HG02763 (cell line): ENCODE measurements at regions not wholly inside any gene's neighbourhood (a gene's known extent, or its start where the extent isn't known, plus 50 kb on each side); places are given as distances from the start of the nearest gene placed in this dataset.

Experiments
- ATAC-seq: cut with Tn5 transposase; IDR thresholded peaks from one replicate; pipeline ENCODE4 v1.9.1; 2021; ENCODE audit warnings: mild to moderate bottlenecking, moderate library complexity; ENCODE audit not compliant: unreplicated experiment

DNA sequence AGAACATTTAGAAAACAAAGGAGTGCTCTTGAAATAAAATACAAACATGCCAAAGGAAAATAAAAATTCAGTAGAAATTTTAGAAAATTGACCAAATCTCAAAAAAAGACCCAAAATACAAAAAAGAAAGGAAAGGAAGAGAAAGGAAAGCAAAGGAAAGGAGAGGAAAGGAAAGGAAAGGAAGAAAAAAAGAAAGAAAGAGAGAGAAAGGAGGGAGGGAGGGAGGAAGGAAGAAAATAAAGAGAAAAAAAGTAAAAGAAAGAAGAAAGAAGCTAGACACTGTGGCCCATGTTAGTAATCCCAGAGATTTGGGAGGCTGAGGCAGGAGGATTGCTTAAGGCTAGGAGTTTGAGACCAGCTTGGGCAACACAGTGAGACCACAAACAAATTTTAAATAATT, 500.1 kb upstream of the VRK2 start:
- no peak for ATAC-seq

DNA sequence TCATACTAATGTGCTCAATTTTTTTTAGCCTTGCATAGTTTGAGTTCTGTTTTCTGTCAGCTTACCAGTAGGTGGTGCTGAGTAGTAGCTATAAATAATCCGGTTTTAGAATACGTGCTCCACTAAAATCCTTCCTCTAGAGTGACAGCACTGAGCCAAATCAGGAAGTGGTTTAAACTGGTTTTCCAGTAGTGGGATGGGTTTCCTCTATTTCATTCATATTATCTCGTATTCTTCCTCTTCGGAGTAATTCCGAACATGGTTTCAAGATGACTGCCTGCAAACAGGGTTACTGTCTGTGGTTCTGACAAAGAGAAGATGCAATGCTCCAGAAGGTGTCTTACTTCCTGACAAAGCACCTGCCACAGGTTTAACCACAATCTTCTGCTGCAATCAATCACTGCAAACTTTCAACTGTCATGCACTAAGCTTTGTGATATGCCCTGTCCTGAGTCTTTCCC, 496.9 kb upstream of the VRK2 start:
- peak; percentile 49 for ATAC-seq

DNA sequence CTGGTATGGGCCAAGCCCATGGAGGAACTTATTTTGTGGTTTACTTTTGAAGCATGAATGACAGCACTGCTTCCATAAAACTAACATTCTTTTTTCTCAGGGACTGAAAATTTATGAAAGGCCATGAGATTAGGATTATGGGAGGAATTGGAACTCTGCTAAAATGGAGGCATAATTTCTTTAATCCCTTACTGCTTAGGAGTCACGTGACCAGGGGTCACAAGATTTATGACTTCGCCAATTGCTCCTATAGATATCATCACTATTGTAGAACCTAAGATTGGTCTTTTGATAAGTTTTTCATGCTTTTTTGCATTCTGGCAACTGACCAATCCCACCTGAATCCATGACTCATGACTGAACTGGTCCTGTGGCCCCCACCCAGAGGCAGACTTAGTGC, 495.7 kb upstream of the VRK2 start:
- ATAC-seq: no peak

DNA sequence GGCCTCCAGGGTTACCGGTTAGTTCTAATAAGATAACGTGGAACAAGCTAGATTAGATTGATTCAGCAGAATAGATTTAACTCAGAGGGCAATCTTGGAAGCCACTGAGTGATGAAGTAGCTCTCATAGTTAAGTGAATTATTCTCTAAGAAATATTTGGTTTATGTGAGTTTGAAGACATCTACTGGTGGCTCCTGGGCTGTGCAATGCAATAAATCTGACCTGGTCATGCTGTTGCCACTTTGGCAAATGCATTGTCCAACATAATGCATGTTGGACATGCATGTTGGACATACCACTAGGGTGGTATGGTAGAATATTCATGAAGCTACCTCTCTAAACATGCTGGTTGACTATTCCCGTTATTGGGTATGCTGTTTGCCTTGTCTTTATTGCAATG, 493.7 kb upstream of the VRK2 start:
- ATAC-seq: no peak

DNA sequence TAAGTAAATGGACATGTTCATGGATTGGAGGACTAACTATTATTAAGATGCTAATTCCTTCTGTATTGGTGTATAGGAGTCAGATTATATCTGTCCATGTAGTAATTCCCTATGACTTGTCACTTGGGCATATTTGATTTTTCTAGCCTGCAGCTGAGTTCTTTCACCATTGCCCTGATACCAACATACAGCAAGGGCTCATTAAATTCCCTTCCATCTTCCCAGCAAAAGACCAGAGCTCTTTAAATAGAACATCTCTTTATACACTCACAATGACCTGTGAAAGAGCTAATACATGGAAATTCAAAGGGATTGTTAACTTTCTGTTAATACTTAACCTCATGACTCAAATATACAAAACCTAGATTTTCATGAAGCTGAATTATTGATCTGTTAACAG, 492.3 kb upstream of the VRK2 start:
- no peak for ATAC-seq

- no peak for ATAC-seq
Observed at GRCh38 chr2:57558312-57558711, 488.3 kb upstream of the VRK2 start.

- ATAC-seq: no peak
Observed at GRCh38 chr2:57562495-57562894, 484.1 kb upstream of the VRK2 start.

GRCh38 chr2:57563015-57563414, 483.6 kb upstream of the VRK2 start:
- no peak for ATAC-seq

DNA sequence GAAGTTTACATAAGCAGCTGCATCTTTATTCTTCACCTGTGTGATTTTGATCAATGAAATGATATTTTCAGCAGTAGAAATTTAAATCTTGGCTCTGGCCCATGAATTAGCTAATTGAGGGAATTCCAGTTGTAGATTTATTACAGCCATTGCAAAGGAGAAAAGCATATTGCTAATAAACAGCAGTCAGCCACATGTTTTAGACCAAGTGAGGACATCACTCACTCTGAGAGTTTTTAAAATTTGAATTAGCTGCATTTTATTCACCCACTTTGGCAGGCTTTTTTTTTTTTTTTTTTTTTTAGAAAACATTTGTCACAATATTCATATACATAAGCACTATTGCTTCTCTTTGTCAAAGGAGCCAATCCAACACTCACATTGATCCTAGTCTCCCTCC, 479.4 kb upstream of the VRK2 start:
- no peak for ATAC-seq

DNA sequence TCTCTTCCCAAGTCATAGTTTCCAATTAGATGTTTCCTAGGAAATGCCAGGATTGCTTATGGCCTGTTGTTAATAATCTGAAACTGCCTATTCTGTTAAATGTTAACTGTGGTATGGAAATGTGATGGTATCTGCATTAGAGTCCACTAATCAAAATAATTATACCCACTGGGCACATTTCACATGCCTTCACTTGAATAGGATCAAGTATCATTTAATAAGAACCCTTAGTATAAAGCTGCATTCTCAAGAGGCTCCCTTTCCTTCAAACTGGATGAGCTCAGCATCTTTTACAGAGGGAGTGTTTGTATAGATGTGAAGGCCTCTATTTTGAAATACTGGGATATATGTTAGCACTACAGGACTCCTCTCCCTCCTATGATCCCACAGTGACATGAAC, 477.2 kb upstream of the VRK2 start:
- no peak for ATAC-seq

DNA sequence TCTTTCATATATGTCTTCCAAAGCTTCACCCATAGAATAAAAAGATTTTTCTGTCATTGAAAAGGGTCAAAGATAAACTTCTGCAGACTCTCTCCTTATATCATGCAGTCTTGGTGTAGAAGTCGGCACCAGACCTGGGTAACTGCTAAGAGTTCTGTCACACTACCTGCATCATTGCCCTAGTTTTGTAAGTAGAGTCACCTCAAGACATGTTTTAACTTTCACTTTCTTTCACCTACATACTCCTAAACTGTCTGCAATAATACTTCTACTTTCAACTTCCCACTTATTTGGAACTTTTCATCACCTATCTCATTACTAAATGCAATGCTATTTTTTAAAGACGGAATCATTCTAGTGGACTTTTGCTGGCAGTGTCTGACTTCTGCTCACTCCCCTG, 475.6 kb upstream of the VRK2 start:
- ATAC-seq: no peak

- no peak for ATAC-seq
Observed at GRCh38 chr2:57575700-57576268, 470.8 kb upstream of the VRK2 start.

- ATAC-seq: no peak
Observed at GRCh38 chr2:57576983-57577382, 469.6 kb upstream of the VRK2 start.

- ATAC-seq: no peak
Observed at GRCh38 chr2:57597940-57598339, 448.7 kb upstream of the VRK2 start.

DNA sequence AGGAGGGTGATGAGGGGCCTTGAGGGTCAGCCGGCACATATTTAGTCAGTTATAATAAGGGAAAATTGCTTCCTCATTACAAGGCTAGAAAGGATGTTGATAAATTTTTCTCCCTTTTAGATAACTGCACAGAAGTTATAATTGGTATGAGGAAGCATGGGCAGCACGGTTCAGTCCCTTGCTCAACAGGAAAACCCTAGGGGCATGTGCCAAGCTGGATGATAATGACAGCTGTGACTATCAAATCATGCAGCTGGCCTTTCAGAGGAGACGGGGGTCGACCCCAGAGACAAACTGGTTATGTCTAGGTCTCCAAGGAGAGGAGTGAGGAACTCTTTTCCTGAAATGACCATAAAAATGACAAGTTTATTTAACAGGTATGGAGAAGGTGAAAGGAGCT, 448.1 kb upstream of the VRK2 start:
- no peak for ATAC-seq

DNA sequence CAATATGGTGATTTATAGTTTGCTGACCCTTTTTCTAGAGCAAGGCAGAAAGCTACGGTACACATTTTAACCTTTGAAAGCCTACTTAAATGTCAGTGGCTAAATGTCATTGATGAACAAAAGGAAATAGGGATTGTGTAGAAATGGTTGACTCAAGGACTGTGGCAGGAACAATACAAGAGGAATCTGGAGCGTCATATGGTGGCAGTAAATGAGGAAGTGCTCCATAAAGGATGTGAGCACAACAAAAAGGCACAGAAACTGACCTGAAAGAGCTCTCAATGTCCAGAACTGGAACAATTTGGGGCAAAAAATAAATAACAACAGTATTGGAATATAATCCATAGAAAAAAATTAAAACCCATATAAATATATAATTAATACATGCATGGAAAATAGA, 443.9 kb upstream of the VRK2 start:
- no peak for ATAC-seq

DNA sequence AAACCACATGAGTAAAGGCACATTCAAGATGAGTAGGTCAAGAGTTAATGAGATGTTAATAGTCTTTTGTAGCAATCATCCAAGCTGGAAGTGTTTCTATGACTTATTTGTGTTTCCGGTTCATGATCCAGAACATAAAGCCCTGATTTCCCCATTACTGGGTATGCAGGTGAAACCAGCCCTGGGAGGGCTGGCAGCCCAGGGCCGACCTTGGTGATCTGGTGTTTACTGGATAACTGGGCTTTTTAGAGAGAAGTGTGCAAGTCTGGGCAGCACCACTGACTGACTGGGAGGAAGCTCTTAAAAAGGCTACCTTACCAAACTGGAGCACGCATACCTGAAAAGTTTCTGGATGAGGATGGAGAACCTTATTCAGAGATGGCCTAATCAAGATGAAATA, 431.6 kb upstream of the VRK2 start:
- ATAC-seq: no peak

DNA sequence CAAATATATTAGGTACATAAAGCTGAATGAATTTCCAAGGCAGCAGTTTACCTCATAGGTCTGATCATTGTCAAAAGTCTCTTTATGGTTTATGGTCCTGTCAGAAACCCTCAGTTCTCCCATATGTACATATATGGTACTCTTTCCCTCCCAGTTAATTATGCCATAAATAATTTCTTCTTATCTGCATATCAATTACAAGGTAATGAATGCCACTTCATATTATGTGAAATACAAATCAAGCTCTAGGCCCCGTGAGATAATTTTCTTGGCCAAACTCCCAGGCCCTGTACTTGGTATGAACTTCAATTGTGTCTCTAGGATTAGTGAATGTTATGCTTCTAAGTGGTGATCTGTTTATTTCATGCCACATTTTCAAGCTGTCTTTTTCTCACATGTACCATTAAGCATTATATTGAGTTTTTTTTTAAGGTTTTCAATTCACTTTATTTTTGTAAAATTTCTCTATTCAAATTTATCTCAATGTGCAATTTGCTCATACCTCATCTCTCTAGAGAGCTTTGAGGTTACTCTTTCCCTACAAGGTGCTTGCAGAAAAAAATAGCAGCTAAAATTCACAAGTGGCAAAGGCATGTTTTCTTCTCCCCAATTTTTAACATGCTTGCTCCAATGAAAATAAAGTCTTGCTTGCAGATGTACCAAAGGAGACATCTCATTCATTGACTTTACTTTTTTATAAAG, 430.6 kb upstream of the VRK2 start:
- ATAC-seq: no peak

- no peak for ATAC-seq
Observed at GRCh38 chr2:57617318-57617717, 429.3 kb upstream of the VRK2 start.

- ATAC-seq: no peak
Observed at GRCh38 chr2:57621122-57621663, 425.4 kb upstream of the VRK2 start.

DNA sequence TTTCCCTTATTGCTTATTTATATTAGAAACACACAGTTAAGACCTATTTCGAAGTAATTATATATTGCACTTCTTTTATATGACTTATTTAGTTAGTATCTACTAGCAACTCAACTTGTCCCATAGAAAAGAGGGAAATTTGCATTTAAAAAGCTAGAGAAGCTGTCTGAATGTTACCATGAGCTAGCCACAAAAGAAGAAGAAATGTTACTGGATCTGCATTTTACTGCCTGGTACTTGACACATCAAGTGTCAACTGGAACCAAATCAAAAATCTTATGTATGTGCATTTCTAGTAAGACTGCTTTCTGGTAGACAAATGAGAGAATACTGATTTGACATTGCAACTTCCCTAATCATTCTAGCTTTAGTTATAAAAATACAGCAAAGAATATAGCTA, 424.6 kb upstream of the VRK2 start:
- ATAC-seq: no peak

DNA sequence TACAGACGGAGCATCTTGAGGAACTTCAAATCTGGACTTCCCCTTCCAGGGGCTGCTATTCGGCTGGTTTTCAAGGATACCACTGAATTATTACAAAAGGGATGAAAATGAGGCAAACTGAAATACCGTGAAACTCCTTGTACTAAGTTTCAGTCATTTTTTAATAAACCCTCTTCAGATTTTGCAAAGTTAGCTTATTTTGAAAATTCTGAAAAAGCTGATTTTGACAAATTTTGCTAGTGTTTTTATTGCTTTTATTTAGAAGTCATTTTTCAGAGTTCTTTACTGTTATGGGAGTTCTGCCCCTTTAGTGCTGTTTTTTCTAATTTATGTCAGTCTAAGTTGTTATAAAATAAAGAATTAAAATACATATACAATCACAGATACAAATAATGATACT, 390.4 kb upstream of the VRK2 start:
- ATAC-seq: no peak

DNA sequence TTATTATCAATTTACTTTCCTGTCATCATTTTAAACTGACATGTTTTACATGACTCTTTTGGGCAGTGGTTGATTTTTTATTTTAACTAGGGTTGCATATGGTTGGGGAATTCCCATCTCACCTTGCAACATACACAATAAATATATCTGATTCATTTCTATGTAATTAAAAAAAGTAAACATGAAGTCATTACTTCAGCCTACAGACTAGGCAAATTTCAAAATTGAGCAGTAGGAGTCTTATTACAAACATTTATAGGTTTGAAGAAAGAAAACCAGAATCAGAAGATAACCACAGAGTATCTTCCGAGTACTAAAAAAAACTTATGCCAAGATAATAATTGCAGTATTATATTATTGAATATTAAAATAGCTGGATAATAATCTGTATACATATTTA, 377.0 kb upstream of the VRK2 start:
- no peak for ATAC-seq
